H1 (cell line): ENCODE measurements at regions not wholly inside any gene's neighbourhood (a gene's known extent, or its start where the extent isn't known, plus 50 kb on each side); places are given as distances from the start of the nearest gene placed in this dataset.
A peak's percentile ranks its signal among the peaks of the same experiment; 100 is the strongest.

ENCODE experiments used
- CTCF ChIA-PET: fragments of 300-600 bp; sonication (Branson Sonifier 250); formaldehyde crosslinking; loops from one replicate; lab custom pipeline; 2021; ENCODE audit not compliant: partially characterized antibody; lab: Charles Lee
- POLR2A ChIA-PET: fragments of 300-600 bp; sonication (Branson Sonifier 250); formaldehyde crosslinking; loops from one replicate; lab custom pipeline; 2021; ENCODE audit warnings: inconsistent platforms; ENCODE audit not compliant: partially characterized antibody; lab: Charles Lee
- DNase-seq, 2 experiments: peaks; one replicate each; pipeline versions ENCODE4 v3.0.0 to v3.0.0-alpha.2; 2010 to 2022; ENCODE audit warnings: low spot score in 2 of 2, low read depth in 1 of 2, mixed read lengths in 1 of 2
- FAIRE-seq: peaks from 2 replicates; lab custom pipeline; 2011; peaks lifted over from hg19 to GRCh38; lab: Jason Lieb, UNC
- H2AFZ ChIP-seq: 2 replicates; pipeline ENCODE4 v1.8.1; 2012; ENCODE audit warnings: low read length, inconsistent platforms
- H2AK5ac ChIP-seq: 2 replicates; pipeline ENCODE4 v1.6.1; 2013; ENCODE audit warnings: low read depth, low read length
- H2BK120ac ChIP-seq: replicated peaks from 2 replicates; pipeline ENCODE3; 2013; ENCODE audit warnings: low read depth, low read length, inconsistent platforms
- H2BK12ac ChIP-seq: 2 replicates; pipeline ENCODE4 v1.6.1; 2013; ENCODE audit warnings: low read depth, low read length
- H2BK15ac ChIP-seq: 2 replicates; pipeline ENCODE4 v1.6.1; 2013; ENCODE audit warnings: low read length
- H2BK20ac ChIP-seq: 2 replicates; pipeline ENCODE4 v1.6.1; 2013; ENCODE audit warnings: low read length
- H2BK5ac ChIP-seq: 2 replicates; pipeline ENCODE4 v1.6.1; 2013; ENCODE audit warnings: low read depth, low read length
- H3K14ac ChIP-seq: 2 replicates; pipeline ENCODE4 v1.6.1; 2013; ENCODE audit warnings: inconsistent platforms; ENCODE audit not compliant: insufficient read length
- H3K18ac ChIP-seq: 2 replicates; pipeline ENCODE4 v1.6.1; 2013; ENCODE audit warnings: low read length; ENCODE audit errors: extremely low read depth
- H3K23ac ChIP-seq: 2 replicates; pipeline ENCODE4 v1.6.1; 2013; ENCODE audit warnings: inconsistent platforms; ENCODE audit not compliant: insufficient read length
- H3K23me2 ChIP-seq: 2 replicates; pipeline ENCODE4 v1.6.1; 2013; ENCODE audit warnings: low read depth, low read length
- H3K27ac ChIP-seq: 2 replicates; pipeline ENCODE4 v1.6.1; 2011; ENCODE audit warnings: low read depth, low read length, inconsistent platforms
- H3K27me3 ChIP-seq, 4 experiments: replicated peaks in 1 of 4; 1 replicate in 1 of 4; 2 replicates in 3 of 4; pipeline versions ENCODE4 v1.6.1 to v1.8.1; 2011 to 2013; ENCODE audit warnings: low read length in 3 of 4, mild to moderate bottlenecking in 3 of 4, inconsistent platforms in 2 of 4, mixed read lengths in 2 of 4, moderate library complexity in 1 of 4; ENCODE audit not compliant: control insufficient read depth in 3 of 4, insufficient read depth in 3 of 4; ENCODE audit errors: extremely low read depth in 1 of 4
- H3K36me3 ChIP-seq, 4 experiments: 2 replicates each; pipeline versions ENCODE4 v1.6.1 to v1.8.1; 2011 to 2013; ENCODE audit warnings: mild to moderate bottlenecking in 4 of 4, low read length in 3 of 4, moderate library complexity in 2 of 4, control low read depth in 1 of 4, inconsistent platforms in 1 of 4; ENCODE audit not compliant: insufficient read depth in 4 of 4, control insufficient read depth in 2 of 4
- H3K4ac ChIP-seq: replicated peaks from 2 replicates; pipeline ENCODE3; 2013; ENCODE audit warnings: low read length, low read depth, mixed read lengths, inconsistent platforms; ENCODE audit not compliant: insufficient read length
- H3K4me1 ChIP-seq, 4 experiments: replicated peaks in 1 of 4; 1 replicate in 1 of 4; 2 replicates in 3 of 4; pipeline versions ENCODE4 v1.6.1 to v1.8.1; 2011 to 2013; ENCODE audit warnings: low read length in 3 of 4, inconsistent platforms in 2 of 4, mixed read lengths in 1 of 4; ENCODE audit not compliant: insufficient read depth in 4 of 4, control insufficient read depth in 3 of 4
- H3K4me2 ChIP-seq, 2 experiments: 2 replicates each; pipeline versions ENCODE4 v1.6.1 to v1.8.1; 2011 to 2013; ENCODE audit warnings: low read depth in 2 of 2, low read length in 2 of 2, control low read depth in 1 of 2, inconsistent platforms in 1 of 2, mild to moderate bottlenecking in 1 of 2; ENCODE audit not compliant: insufficient read depth in 1 of 2
- H3K4me3 ChIP-seq, 4 experiments: fragments of 200-600, 300-600 bp in 1 of 4; sonication (generic), shearing (Covaris generic), sonication (Bioruptor Twin) in 1 of 4; 2 replicates each; pipeline versions ENCODE4 v1.5.1 to v1.8.1; 2011 to 2016; ENCODE audit warnings: low read length in 4 of 4, low read depth in 3 of 4, control low read depth in 2 of 4, inconsistent platforms in 2 of 4, mild to moderate bottlenecking in 2 of 4, mixed read lengths in 1 of 4, moderate library complexity in 1 of 4; ENCODE audit not compliant: insufficient read depth in 2 of 4; ENCODE audit errors: extremely low read depth in 1 of 4
- H3K56ac ChIP-seq: replicated peaks from 2 replicates; pipeline ENCODE3; 2013; ENCODE audit warnings: low read depth, mild to moderate bottlenecking, mixed read lengths, low read length, inconsistent platforms; ENCODE audit not compliant: insufficient read length
- H3K79me1 ChIP-seq: 2 replicates; pipeline ENCODE4 v1.6.1; 2013; ENCODE audit warnings: low read depth, low read length, control low read depth
- H3K79me2 ChIP-seq, 2 experiments: 2 replicates each; pipeline versions ENCODE4 v1.6.1 to v1.8.1; 2012 to 2013; ENCODE audit warnings: low read length in 2 of 2, mild to moderate bottlenecking in 2 of 2, inconsistent platforms in 1 of 2; ENCODE audit not compliant: insufficient read depth in 2 of 2, control insufficient read depth in 1 of 2
- H3K9ac ChIP-seq, 4 experiments: replicated peaks in 1 of 4; 1 replicate in 1 of 4; 2 replicates in 3 of 4; pipeline versions ENCODE4 v1.6.1 to v1.8.1; 2011 to 2013; ENCODE audit warnings: low read depth in 3 of 4, low read length in 3 of 4, control low read depth in 2 of 4, mild to moderate bottlenecking in 2 of 4, moderate library complexity in 2 of 4, inconsistent platforms in 1 of 4; ENCODE audit errors: extremely low read depth in 1 of 4
- H3K9me3 ChIP-seq, 2 experiments: 2 replicates each; pipeline versions ENCODE4 v1.6.1 to v1.8.1; 2012 to 2013; ENCODE audit warnings: mild to moderate bottlenecking in 2 of 2, moderate library complexity in 2 of 2, control low read depth in 1 of 2, inconsistent platforms in 1 of 2, low read depth in 1 of 2, low read length in 1 of 2, mixed read lengths in 1 of 2; ENCODE audit not compliant: insufficient read depth in 2 of 2
- H4K20me1 ChIP-seq, 2 experiments: replicated peaks in 1 of 2; 2 replicates each; pipeline versions ENCODE3 to v1.8.1; 2011 to 2013; ENCODE audit warnings: inconsistent platforms in 2 of 2, low read length in 2 of 2, mild to moderate bottlenecking in 1 of 2; ENCODE audit not compliant: insufficient read depth in 2 of 2, control insufficient read depth in 1 of 2
- H4K5ac ChIP-seq: 2 replicates; pipeline ENCODE4 v1.6.1; 2013; ENCODE audit warnings: low read length, low read depth, mixed read lengths, inconsistent platforms; ENCODE audit not compliant: insufficient read length
- H4K8ac ChIP-seq: 2 replicates; pipeline ENCODE4 v1.8.0; 2013; ENCODE audit warnings: mild to moderate bottlenecking, moderate library complexity, low read length, inconsistent platforms; ENCODE audit not compliant: insufficient read depth; ENCODE audit errors: extremely low read depth
- H4K91ac ChIP-seq: replicated peaks from 2 replicates; pipeline ENCODE3; 2013; ENCODE audit warnings: low read length, mixed read lengths, inconsistent platforms; ENCODE audit not compliant: insufficient read length
- MAFK ChIP-seq: IDR thresholded peaks from 2 replicates; pipeline ENCODE4 v1.6.1; 2012; ENCODE audit warnings: low read depth, mild to moderate bottlenecking, improper control_type of control experiment, low read length
- PHF8 ChIP-seq: fragments of 200-600 bp; sonication (generic); conservative IDR thresholded peaks from 2 replicates; pipeline ENCODE4 v1.7.1; 2012; ENCODE audit warnings: low read depth, mild to moderate bottlenecking, inconsistent platforms, low read length, moderate library complexity
- RBBP5 ChIP-seq: IDR thresholded peaks from 2 replicates; pipeline ENCODE4 v1.7.1; 2012; ENCODE audit warnings: low read depth, mild to moderate bottlenecking, inconsistent platforms, low read length, moderate library complexity, borderline replicate concordance

DNA sequence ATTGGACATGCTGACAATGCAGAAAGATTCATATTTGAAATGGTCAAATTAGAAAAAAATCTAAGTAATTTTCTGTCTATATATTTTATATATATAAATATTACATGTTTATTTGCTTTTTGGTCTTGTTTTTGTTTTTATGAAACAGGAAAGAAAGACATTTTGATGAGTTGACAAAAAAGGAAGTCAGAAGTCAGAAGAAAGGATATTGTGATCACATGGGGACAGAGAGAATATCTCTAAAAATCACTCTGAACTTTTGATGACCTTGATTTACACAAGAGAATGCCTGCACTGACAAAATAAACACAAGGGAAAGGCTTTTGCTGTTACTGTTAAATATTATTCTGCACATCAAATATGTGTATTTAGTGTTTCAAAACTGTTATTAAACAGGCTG lies 811.2 kb downstream of the SI start:
- ChIA-PET CTCF (no interaction called here), POLR2A (no interaction called here)
- Histone ChIP-seq H3K36me3 (no peaks in the 10 kb centered on the region), H3K27ac (no peak overlapping the region), H3K27me3 (no peaks in the 10 kb centered on the region), H4K91ac (no peak overlapping the region), H2AFZ (no peak overlapping the region), H2BK20ac (no peak overlapping the region), H3K4me1 (no peaks in the 10 kb centered on the region), H3K79me2 (no peaks in the 10 kb centered on the region), H2BK120ac (no peak overlapping the region), H3K9ac (no peak overlapping the region), H2BK15ac (no peak overlapping the region), H3K23me2 (no peaks in the 10 kb centered on the region), H3K23ac (no peak overlapping the region), H3K9me3 (no peaks in the 10 kb centered on the region), H4K8ac (no peak overlapping the region), H2BK12ac (no peak overlapping the region), H2AK5ac (no peak overlapping the region), H4K20me1 (no peaks in the 10 kb centered on the region), H3K79me1 (no peaks in the 10 kb centered on the region), H4K5ac (no peak overlapping the region), H3K4ac (no peak overlapping the region), H2BK5ac (no peak overlapping the region), H3K14ac (no peak overlapping the region), H3K4me3 (no peak overlapping the region), H3K56ac (no peak overlapping the region), H3K18ac (no peak overlapping the region), H3K4me2 (no peak overlapping the region)
- DNase-seq (no peak), FAIRE-seq (no peak)
- no peak for TF ChIP-seq RBBP5
- no peak for TF ChIP-seq PHF8
- TF ChIP-seq MAFK = peak; percentile 75; the same call in 1 of the 2 replicates
